GM18517 (cell line): ENCODE measurements at regions not wholly inside any gene's neighbourhood (a gene's known extent, or its start where the extent isn't known, plus 50 kb on each side); places are given as distances from the start of the nearest gene placed in this dataset.
"Not testable (repeated sequence)": the region's sequence is repeated elsewhere in the genome, so short reads cannot be mapped to it uniquely, and the experiment has no call there.

Experiments
- ATAC-seq: cut with Tn5 transposase; IDR thresholded peaks from one replicate; pipeline ENCODE4 v1.9.1; 2021; ENCODE audit warnings: mild to moderate bottlenecking, moderate library complexity; ENCODE audit not compliant: unreplicated experiment

GRCh38 chr6:55957961-55958422 is 82.6 kb upstream of the BMP5 start:
- no peak for ATAC-seq

GRCh38 chr6:55955684-55956083 is 80.3 kb upstream of the BMP5 start:
- ATAC-seq, result no peak

- ATAC-seq, result no peak
Observed at GRCh38 chr6:55954436-55954835, 79.0 kb upstream of the BMP5 start.

GRCh38 chr6:55953335-55953734 is 77.9 kb upstream of the BMP5 start:
- ATAC-seq, result no peak

GRCh38 chr6:55950071-55950814 is 74.9 kb upstream of the BMP5 start:
- ATAC-seq, result no peak

- ATAC-seq, result no peak
Observed at GRCh38 chr6:55943329-55943728, 67.9 kb upstream of the BMP5 start.

GRCh38 chr6:55941702-55942101 is 66.3 kb upstream of the BMP5 start:
- no peak for ATAC-seq

GRCh38 chr6:55937951-55938690 is 62.7 kb upstream of the BMP5 start:
- ATAC-seq, result no peak

GRCh38 chr6:55937261-55937947 is 62.0 kb upstream of the BMP5 start:
- no peak for ATAC-seq

GRCh38 chr6:55931101-55931500 is 55.7 kb upstream of the BMP5 start:
- no peak for ATAC-seq

GRCh38 chr6:55927713-55928112 is 52.3 kb upstream of the BMP5 start:
- ATAC-seq, result not testable (repeated sequence)

GRCh38 chr6:55925292-55925691 is 49.9 kb upstream of the BMP5 start:
- no peak for ATAC-seq
